ENCODE measurements at regions not wholly inside any gene's neighbourhood (a gene's known extent, or its start where the extent isn't known, plus 50 kb on each side); places are given as distances from the start of the nearest gene placed in this dataset.
"Not testable (repeated sequence)": the region's sequence is repeated elsewhere in the genome, so short reads cannot be mapped to it uniquely, and the experiment has no call there.

- no peak for DNase-seq
- H3K9me3 ChIP-seq, result no peaks in the 10 kb centered on the region
- H3K4me3 Mint-ChIP-seq, result no peak overlapping the region
- H3K4me1 ChIP-seq (ENCODE audit: control insufficient read depth in 1 of 2, extremely low read depth in 1 of 2, insufficient read depth in 2 of 2, low read length in 2 of 2), result no peaks in the 10 kb centered on the region
- H3K27me3 Mint-ChIP-seq, result peaks cover 40 to 72% of the 10 kb centered on the region in 2 donors
- H3K36me3 ChIP-seq (ENCODE audit: control insufficient read depth in 2 of 2, extremely low read depth in 1 of 2, insufficient read depth in 1 of 2, low read length in 1 of 2), result no peaks in the 10 kb centered on the region
- no peak overlapping the region for H3K27ac ChIP-seq (ENCODE audit: low read length)
- peaks cover 0 to 63% of the 10 kb centered on the region in 2 experiments for H3K27me3 ChIP-seq (replicated peaks in 1 of 2; ENCODE audit: control insufficient read depth in 2 of 2, extremely low read depth in 1 of 2, insufficient read depth in 2 of 2, low read length in 1 of 2)
- no peaks in the 10 kb centered on the region for H3K9me3 Mint-ChIP-seq
- H3K27ac Mint-ChIP-seq, result no peak overlapping the region
- ChIA-PET POLR2A (no interaction called here), CTCF (no interaction called here)
- no peak for ATAC-seq (replicated peaks in 1 of 4)
- no peak overlapping the region for H3K4me3 ChIP-seq (ENCODE audit: control insufficient read depth in 1 of 2, extremely low read depth in 1 of 2, low read length in 1 of 2)
- H3K36me3 Mint-ChIP-seq, result no peaks in the 10 kb centered on the region
- WGBS (ENCODE audit: insufficient coverage), result 78% methylated on average over 6 of the region's 8 CpGs
- no peaks in the 10 kb centered on the region for H3K4me1 Mint-ChIP-seq
Observed at GRCh38 chr17:74130841-74131240, 72.6 kb upstream of the RPL38 start.

- DNase-seq (no peak), ATAC-seq (replicated peaks in 1 of 4) (no peak)
- Histone ChIP-seq H3K36me3 (ENCODE audit: control insufficient read depth in 2 of 2, extremely low read depth in 1 of 2, insufficient read depth in 1 of 2, low read length in 1 of 2) (no peaks in the 10 kb centered on the region), H3K4me3 (ENCODE audit: control insufficient read depth in 1 of 2, extremely low read depth in 1 of 2, low read length in 1 of 2) (no peak overlapping the region), H3K4me1 (ENCODE audit: control insufficient read depth in 1 of 2, extremely low read depth in 1 of 2, insufficient read depth in 2 of 2, low read length in 2 of 2) (no peaks in the 10 kb centered on the region), H3K27ac (ENCODE audit: low read length) (no peak overlapping the region), H3K27me3 (replicated peaks in 1 of 2; ENCODE audit: control insufficient read depth in 2 of 2, extremely low read depth in 1 of 2, insufficient read depth in 2 of 2, low read length in 1 of 2) (peaks cover 6 to 53% of the 10 kb centered on the region in 2 experiments), H3K9me3 (no peaks in the 10 kb centered on the region)
- ChIA-PET CTCF (no interaction called here), POLR2A (no interaction called here)
- H3K9me3 Mint-ChIP-seq, result no peaks in the 10 kb centered on the region
- H3K27me3 Mint-ChIP-seq, result peaks cover 38 to 69% of the 10 kb centered on the region in 2 donors
- no peaks in the 10 kb centered on the region for H3K36me3 Mint-ChIP-seq
- WGBS (ENCODE audit: insufficient coverage), result 67% methylated on average over 5 of the region's 6 CpGs
- no peak overlapping the region for H3K4me3 Mint-ChIP-seq
- no peak overlapping the region for H3K27ac Mint-ChIP-seq
- H3K4me1 Mint-ChIP-seq, result no peaks in the 10 kb centered on the region
Observed at GRCh38 chr17:74132354-74132753, 71.1 kb upstream of the RPL38 start.

DNA sequence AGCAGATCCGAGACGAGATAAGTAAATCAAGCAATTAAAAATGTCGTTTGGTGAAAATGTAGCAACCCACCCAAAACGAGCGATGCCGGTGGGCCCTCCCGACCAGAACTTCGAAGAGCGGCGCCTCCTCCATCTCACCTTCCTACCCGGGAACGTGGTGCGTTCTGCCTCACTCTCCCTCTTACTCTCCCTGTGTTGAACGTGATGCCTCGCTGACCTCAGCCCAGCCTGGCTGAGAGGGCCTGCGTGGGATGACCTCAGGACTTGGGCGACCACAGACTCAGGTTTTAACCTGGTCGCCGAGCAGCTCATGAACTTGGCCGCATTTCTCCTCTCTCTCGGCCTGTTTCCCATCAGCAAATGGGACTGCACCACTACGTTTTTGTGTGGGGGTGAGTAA, 69.7 kb upstream of the RPL38 start:
- Histone ChIP-seq H3K27me3 (replicated peaks in 1 of 2; ENCODE audit: control insufficient read depth in 2 of 2, extremely low read depth in 1 of 2, insufficient read depth in 2 of 2, low read length in 1 of 2) (peaks cover 6 to 44% of the 10 kb centered on the region in 2 experiments), H3K4me1 (ENCODE audit: control insufficient read depth in 1 of 2, extremely low read depth in 1 of 2, insufficient read depth in 2 of 2, low read length in 2 of 2) (no peaks in the 10 kb centered on the region), H3K9me3 (no peaks in the 10 kb centered on the region), H3K27ac (ENCODE audit: low read length) (no peak overlapping the region), H3K4me3 (ENCODE audit: control insufficient read depth in 1 of 2, extremely low read depth in 1 of 2, low read length in 1 of 2) (no peak overlapping the region), H3K36me3 (ENCODE audit: control insufficient read depth in 2 of 2, extremely low read depth in 1 of 2, insufficient read depth in 1 of 2, low read length in 1 of 2) (no peaks in the 10 kb centered on the region)
- Mint-ChIP-seq H3K27me3 (peaks cover 31 to 69% of the 10 kb centered on the region in 2 donors), H3K9me3 (peaks cover 0 to 5% (median 0%) of the 10 kb centered on the region in 3 donors), H3K4me3 (no peak overlapping the region), H3K4me1 (no peaks in the 10 kb centered on the region), H3K36me3 (no peaks in the 10 kb centered on the region), H3K27ac (no peak overlapping the region)
- 86% methylated on average over 11 of the region's 22 CpGs for WGBS (ENCODE audit: insufficient coverage)
- ChIA-PET POLR2A (no interaction called here), CTCF (no interaction called here)
- DNase-seq (no peak), ATAC-seq (replicated peaks in 1 of 4) (no peak)

DNA sequence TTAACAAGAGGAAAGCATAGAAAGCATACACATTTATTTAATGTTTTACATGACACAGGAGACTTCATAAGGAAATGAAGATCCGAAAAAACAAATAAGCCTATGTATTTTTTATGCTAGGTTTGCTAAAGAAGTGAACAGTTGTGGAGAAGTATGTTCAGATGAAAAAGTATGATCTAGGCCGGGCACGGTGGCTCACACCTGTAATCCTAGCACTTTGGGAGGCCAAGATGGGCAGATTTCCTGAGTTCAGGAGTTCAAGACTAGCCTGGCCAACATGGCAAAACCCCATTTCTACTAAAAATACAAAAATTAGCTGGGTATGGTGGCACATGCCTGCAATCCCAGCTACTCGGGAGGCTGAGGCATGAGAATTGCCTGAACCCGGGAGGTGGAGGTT, 69.2 kb upstream of the RPL38 start:
- H3K4me1 Mint-ChIP-seq; ATAC-seq (replicated peaks in 1 of 4); H3K4me1 ChIP-seq (ENCODE audit: control insufficient read depth in 1 of 2, extremely low read depth in 1 of 2, insufficient read depth in 2 of 2, low read length in 2 of 2); H3K4me3 Mint-ChIP-seq; H3K4me3 ChIP-seq (ENCODE audit: control insufficient read depth in 1 of 2, extremely low read depth in 1 of 2, low read length in 1 of 2); DNase-seq; H3K36me3 Mint-ChIP-seq; CTCF ChIA-PET; H3K27ac ChIP-seq (ENCODE audit: low read length); H3K9me3 ChIP-seq; H3K9me3 Mint-ChIP-seq; H3K27ac Mint-ChIP-seq; H3K36me3 ChIP-seq (ENCODE audit: control insufficient read depth in 2 of 2, extremely low read depth in 1 of 2, insufficient read depth in 1 of 2, low read length in 1 of 2); POLR2A ChIA-PET: not testable (repeated sequence)
- peaks cover 6 to 44% of the 10 kb centered on the region in 2 experiments for H3K27me3 ChIP-seq (replicated peaks in 1 of 2; ENCODE audit: control insufficient read depth in 2 of 2, extremely low read depth in 1 of 2, insufficient read depth in 2 of 2, low read length in 1 of 2)
- H3K27me3 Mint-ChIP-seq, result peaks cover 31 to 71% of the 10 kb centered on the region in 2 donors
- 100% methylated on average over 4 of the region's 5 CpGs for WGBS (ENCODE audit: insufficient coverage)

GRCh38 chr17:74134991-74135390, 68.5 kb upstream of the RPL38 start:
- H3K4me1 Mint-ChIP-seq, result no peaks in the 10 kb centered on the region
- H3K27me3 ChIP-seq (replicated peaks in 1 of 2; ENCODE audit: control insufficient read depth in 2 of 2, extremely low read depth in 1 of 2, insufficient read depth in 2 of 2, low read length in 1 of 2), result peaks cover 6 to 43% of the 10 kb centered on the region in 2 experiments
- ChIA-PET CTCF (no interaction called here), POLR2A (no interaction called here)
- H3K27me3 Mint-ChIP-seq, result peaks cover 31 to 66% of the 10 kb centered on the region in 2 donors
- no peak overlapping the region for H3K4me3 ChIP-seq (ENCODE audit: control insufficient read depth in 1 of 2, extremely low read depth in 1 of 2, low read length in 1 of 2)
- H3K9me3 Mint-ChIP-seq, result peaks cover under 1 to 13% (median 4%) of the 10 kb centered on the region in 3 donors
- H3K9me3 ChIP-seq, result no peaks in the 10 kb centered on the region
- H3K27ac Mint-ChIP-seq, result no peak overlapping the region
- DNase-seq (no peak), ATAC-seq (replicated peaks in 1 of 4) (no peak)
- no peaks in the 10 kb centered on the region for H3K36me3 ChIP-seq (ENCODE audit: control insufficient read depth in 2 of 2, extremely low read depth in 1 of 2, insufficient read depth in 1 of 2, low read length in 1 of 2)
- H3K4me1 ChIP-seq (ENCODE audit: control insufficient read depth in 1 of 2, extremely low read depth in 1 of 2, insufficient read depth in 2 of 2, low read length in 2 of 2), result no peaks in the 10 kb centered on the region
- H3K36me3 Mint-ChIP-seq, result no peaks in the 10 kb centered on the region
- H3K4me3 Mint-ChIP-seq, result no peak overlapping the region
- no peak overlapping the region for H3K27ac ChIP-seq (ENCODE audit: low read length)
- no CpG with 5 or more reads among the region's 1 CpG for WGBS (ENCODE audit: insufficient coverage)

- Mint-ChIP-seq H3K9me3 (peaks cover 6 to 19% (median 9%) of the 10 kb centered on the region in 3 donors), H3K27ac (no peak overlapping the region), H3K27me3 (peaks cover 31 to 68% of the 10 kb centered on the region in 2 donors), H3K4me3 (no peak overlapping the region), H3K4me1 (no peaks in the 10 kb centered on the region), H3K36me3 (no peaks in the 10 kb centered on the region)
- H3K9me3 ChIP-seq, result no peaks in the 10 kb centered on the region
- H3K27ac ChIP-seq (ENCODE audit: low read length), result no peak overlapping the region
- ChIA-PET POLR2A (no interaction called here), CTCF (no interaction called here)
- no peaks in the 10 kb centered on the region for H3K36me3 ChIP-seq (ENCODE audit: control insufficient read depth in 2 of 2, extremely low read depth in 1 of 2, insufficient read depth in 1 of 2, low read length in 1 of 2)
- H3K27me3 ChIP-seq (replicated peaks in 1 of 2; ENCODE audit: control insufficient read depth in 2 of 2, extremely low read depth in 1 of 2, insufficient read depth in 2 of 2, low read length in 1 of 2), result peaks cover 6 to 39% of the 10 kb centered on the region in 2 experiments
- H3K4me3 ChIP-seq (ENCODE audit: control insufficient read depth in 1 of 2, extremely low read depth in 1 of 2, low read length in 1 of 2), result no peak overlapping the region
- H3K4me1 ChIP-seq (ENCODE audit: control insufficient read depth in 1 of 2, extremely low read depth in 1 of 2, insufficient read depth in 2 of 2, low read length in 2 of 2), result no peaks in the 10 kb centered on the region
- no peak for DNase-seq
- no CpG with 5 or more reads among the region's 9 CpGs for WGBS (ENCODE audit: insufficient coverage)
- no peak for ATAC-seq (replicated peaks in 1 of 4)
Observed at GRCh38 chr17:74135391-74136167, 67.9 kb upstream of the RPL38 start.
